IPS-20b (cell line): ENCODE measurements at regions not wholly inside any gene's neighbourhood (a gene's known extent, or its start where the extent isn't known, plus 50 kb on each side); places are given as distances from the start of the nearest gene placed in this dataset.

ENCODE experiments used
- H3K27ac ChIP-seq: one replicate; pipeline ENCODE4 v1.5.1; 2013; ENCODE audit warnings: low read length
- H3K27me3 ChIP-seq: 2 replicates; pipeline ENCODE4 v1.6.1; 2013; ENCODE audit warnings: mild to moderate bottlenecking, low read length, inconsistent platforms; ENCODE audit not compliant: insufficient read depth
- H3K36me3 ChIP-seq: 2 replicates; pipeline ENCODE4 v1.6.1; 2013; ENCODE audit warnings: low read depth, mild to moderate bottlenecking, inconsistent platforms, low read length, moderate library complexity; ENCODE audit not compliant: insufficient read depth
- H3K4me1 ChIP-seq: 2 replicates; pipeline ENCODE4 v1.6.1; 2013; ENCODE audit warnings: mild to moderate bottlenecking, control low read depth, inconsistent platforms, low read length, moderate library complexity; ENCODE audit not compliant: insufficient read depth
- H3K4me3 ChIP-seq: 2 replicates; pipeline ENCODE4 v1.5.1; 2013; ENCODE audit warnings: mild to moderate bottlenecking, low read length, inconsistent platforms
- H3K9ac ChIP-seq: 2 replicates; pipeline ENCODE4 v1.6.1; 2013; ENCODE audit warnings: low read depth, mild to moderate bottlenecking, inconsistent platforms, low read length, moderate library complexity
- H3K9me3 ChIP-seq: 2 replicates; pipeline ENCODE4 v1.6.1; 2013; ENCODE audit warnings: mild to moderate bottlenecking, low read depth, low read length, inconsistent platforms; ENCODE audit not compliant: insufficient read depth

DNA sequence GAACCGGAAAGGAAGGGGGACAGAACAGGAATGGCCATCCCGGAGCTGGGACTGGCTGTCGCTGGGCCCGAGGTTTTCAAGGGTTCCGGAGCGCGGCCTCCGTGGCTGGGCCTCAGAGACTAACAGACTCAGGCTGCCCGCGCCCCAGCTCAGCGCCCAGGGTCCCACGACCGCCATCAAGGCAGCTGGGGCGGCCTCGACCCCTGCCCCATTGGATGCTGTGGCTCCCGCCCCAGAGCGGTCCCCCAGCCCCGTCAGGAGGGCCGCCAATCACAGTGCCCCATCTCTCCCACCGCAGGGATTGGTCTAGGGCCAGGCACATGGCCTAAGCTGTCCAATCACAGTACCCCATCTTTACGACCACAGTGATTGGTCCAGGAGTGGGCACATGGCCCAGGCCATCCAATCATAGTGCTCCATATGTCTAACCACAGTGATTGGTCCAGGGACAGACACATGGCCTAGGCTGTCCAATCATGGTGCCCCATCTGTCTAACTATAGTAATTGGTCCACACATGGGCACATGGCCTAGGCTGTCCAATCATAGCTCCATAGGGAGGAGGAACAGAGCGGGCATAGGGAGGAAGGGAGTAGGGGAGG lies 105.3 kb upstream of the NKX1-1 start:
- Histone ChIP-seq H3K4me3 (no peak overlapping the region), H3K36me3 (no peaks in the 10 kb centered on the region), H3K9me3 (no peaks in the 10 kb centered on the region), H3K9ac (no peak overlapping the region), H3K4me1 (no peaks in the 10 kb centered on the region), H3K27ac (no peak overlapping the region), H3K27me3 (peaks cover 18% of the 10 kb centered on the region; the same call in 1 of the 2 replicates)

DNA sequence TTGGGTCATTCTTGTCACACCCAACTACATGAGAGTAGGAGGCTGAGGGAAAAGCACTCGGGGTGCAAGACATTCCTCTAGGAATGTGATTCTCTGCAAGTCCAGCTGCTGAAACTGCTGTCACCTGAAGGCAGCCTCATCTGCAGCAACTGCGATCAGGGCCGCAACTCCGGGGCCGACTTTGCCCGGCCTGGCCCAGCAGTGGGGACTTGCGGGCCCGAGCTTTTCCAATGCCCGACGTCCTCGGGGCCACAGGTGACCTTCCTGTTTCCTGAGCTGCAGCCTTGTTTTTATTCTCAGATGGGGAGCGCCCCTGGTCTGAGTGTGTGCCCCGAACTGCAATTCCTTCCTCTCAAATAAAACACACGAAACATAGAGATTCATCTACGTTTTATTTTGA lies 104.7 kb upstream of the NKX1-1 start:
- no peak overlapping the region for H3K4me3 ChIP-seq

DNA sequence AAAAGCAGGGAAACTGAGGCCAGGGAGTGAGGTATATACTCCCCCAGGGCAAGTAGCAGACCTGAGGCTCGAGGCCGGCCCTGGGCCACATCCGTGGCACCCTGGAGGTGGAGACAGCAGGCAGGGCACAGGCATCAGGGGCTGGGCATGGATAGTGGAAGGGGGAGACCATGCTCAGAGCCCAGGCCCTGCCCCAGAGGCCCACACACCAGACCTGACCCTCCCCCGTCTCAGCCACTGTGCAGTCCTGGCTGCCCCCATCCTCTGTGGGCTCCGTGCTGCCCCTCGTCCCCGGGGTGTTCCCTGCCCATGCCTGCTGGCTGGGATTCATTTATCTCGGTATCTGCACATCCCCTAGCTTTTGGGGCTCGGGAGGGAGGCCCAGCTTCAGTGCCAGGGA lies 103.1 kb upstream of the NKX1-1 start:
- Histone ChIP-seq H3K4me1 (no peaks in the 10 kb centered on the region), H3K9me3 (no peaks in the 10 kb centered on the region), H3K27ac (no peak overlapping the region), H3K27me3 (peaks cover 18% of the 10 kb centered on the region; the same call in 1 of the 2 replicates), H3K36me3 (no peaks in the 10 kb centered on the region), H3K4me3 (no peak overlapping the region), H3K9ac (no peak overlapping the region)

More for the DNA sequence above, 104.7 kb upstream of the NKX1-1 start:
- Histone ChIP-seq H3K4me1 (no peaks in the 10 kb centered on the region), H3K27me3 (peaks cover 18% of the 10 kb centered on the region; the same call in 1 of the 2 replicates), H3K9ac (no peak overlapping the region), H3K9me3 (no peaks in the 10 kb centered on the region), H3K27ac (no peak overlapping the region), H3K36me3 (no peaks in the 10 kb centered on the region)

DNA sequence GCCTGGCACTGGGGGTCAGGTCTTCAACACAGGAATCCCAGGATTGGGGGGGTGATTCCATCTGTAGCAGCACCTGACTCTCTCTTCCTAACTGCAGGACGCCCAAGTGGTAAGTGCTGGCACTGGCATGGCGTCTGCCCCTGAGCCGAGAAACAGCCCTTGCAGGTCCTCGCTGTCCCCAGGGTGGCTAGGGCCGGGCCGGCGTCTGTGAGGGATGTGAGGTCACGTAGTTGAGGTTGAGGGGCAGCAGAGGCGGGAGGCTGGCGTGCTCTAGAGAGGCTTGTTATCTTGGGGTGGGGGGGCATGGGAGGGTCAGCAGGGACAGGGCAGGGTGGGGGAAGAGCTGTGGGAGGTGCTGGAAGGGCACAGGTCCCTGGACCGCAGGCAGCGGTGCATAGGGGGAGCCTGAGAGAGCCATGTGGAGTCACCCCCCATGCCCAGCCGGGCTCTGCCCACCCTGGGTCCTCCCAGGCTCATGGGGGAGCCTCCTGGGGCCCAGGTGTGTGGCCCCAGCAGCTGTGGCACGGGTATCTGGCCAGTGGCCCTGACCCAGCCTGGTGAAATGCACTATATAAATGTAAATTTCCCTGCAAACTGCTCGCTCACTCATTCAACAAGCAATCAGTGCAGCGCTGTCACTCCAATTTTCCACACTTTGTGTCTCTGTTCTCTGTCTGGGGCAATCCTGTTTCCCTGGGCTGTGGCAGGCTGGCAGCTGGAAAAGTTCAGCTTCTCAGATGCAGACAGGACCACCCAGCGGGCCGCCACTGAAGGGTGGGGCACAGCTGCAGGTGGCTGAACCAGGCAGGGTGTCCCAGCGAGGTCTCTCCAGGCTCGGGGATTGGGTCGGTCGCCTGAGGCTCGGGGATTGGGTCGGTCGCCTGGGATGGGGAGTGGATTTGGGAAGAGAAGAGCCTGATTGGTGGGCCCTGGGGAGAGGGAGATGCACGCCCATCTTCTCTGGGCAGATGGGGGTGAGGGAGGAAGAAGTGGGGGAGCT lies 102.2 kb upstream of the NKX1-1 start:
- Histone ChIP-seq H3K36me3 (no peaks in the 10 kb centered on the region), H3K27me3 (peaks cover 11% of the 10 kb centered on the region; the same call in 1 of the 2 replicates), H3K4me1 (no peaks in the 10 kb centered on the region), H3K9ac (no peak overlapping the region), H3K9me3 (no peaks in the 10 kb centered on the region), H3K27ac (no peak overlapping the region), H3K4me3 (no peak overlapping the region)

DNA sequence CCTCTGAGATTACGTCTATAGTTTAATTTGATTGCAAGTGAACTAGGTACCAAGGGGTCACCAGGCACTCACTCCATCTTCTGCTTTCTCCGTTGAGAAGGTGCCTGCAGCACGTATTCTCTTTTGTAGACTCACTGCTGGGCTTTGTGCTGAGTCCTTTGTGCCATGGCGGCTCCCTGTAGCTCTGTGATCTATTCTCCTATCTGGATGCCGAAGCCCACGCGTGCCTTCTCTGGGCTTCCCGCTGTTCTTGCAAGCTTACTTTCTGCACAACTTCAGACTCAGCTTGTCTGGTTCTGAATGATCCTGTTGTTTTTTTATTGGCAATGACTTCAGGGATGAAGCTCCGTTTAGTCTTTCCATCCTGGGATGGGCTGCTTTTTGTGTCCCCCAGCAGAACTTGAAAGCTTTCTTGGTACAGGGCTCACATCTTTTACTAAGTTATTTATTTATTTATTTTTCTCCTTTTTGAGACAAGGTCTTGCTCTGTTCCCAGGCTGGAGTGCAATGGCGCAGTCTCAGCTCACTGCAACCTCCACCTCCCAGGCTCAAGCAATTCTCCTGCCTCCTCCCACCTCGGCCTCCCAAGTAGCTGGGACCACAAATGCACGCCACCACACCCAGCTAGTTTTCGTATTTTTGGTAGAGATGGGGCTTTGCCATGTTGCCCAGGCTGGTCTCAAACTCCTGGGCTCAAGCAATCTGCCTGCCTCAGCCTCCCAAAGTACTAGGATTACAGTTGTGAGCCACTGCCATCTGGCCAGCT lies 100.9 kb upstream of the NKX1-1 start:
- Histone ChIP-seq H3K27ac (no peak overlapping the region), H3K9ac (no peak overlapping the region), H3K4me3 (no peak overlapping the region)

DNA sequence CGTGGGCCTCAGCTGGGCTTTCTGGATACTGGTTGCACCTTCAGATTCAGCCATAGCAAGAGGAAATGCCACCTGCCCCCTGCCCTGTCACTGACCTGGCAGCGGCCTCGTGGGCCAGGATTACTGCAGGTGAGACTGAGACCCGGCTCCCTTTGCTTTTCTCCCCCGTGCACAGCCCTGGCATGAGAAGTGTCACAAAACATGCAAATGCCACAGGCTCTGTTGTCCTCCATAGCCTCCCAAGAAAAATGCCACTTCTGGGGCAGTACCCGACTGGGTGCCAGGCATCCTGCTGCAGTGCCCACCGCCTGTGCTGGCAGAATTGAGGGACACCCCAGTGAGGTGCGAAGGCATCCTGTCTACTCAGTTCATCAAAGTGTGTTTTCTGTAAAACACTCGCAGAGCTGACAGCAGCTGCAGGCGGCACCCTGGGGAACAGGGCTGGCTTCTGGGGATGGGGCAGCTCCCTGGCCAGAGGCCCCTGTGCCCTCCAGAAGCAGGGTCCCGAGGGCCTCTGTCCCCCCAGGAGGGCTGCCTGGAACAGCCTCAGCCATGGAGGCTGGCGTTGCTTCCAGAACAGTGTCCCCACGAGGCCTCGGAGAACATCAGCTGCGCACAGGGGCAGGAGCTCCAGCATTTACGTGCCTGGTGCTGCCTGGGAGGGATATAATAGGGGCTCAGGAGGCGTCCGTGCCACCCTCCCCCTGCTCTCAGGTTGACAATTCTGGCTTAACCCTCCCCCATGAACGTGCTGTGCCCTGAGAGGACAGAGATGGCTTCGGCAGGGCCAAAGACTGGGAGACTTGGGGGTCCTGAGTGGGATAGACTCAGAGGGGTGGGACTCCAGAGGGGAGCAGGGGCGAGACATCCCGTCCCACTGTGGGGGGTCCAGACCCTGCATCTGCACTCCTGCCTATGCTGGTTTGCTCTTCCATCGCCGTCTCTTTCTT lies 99.5 kb upstream of the NKX1-1 start:
- no peak overlapping the region for H3K27ac ChIP-seq
- no peaks in the 10 kb centered on the region for H3K36me3 ChIP-seq
- peaks cover 8% of the 10 kb centered on the region; the same call in 1 of the 2 replicates for H3K27me3 ChIP-seq
- no peak overlapping the region for H3K9ac ChIP-seq
- no peaks in the 10 kb centered on the region for H3K9me3 ChIP-seq
- H3K4me3 ChIP-seq = no peak overlapping the region
- no peaks in the 10 kb centered on the region for H3K4me1 ChIP-seq

More for the DNA sequence above, 100.9 kb upstream of the NKX1-1 start:
- Histone ChIP-seq H3K4me1 (no peaks in the 10 kb centered on the region), H3K36me3 (no peaks in the 10 kb centered on the region), H3K27me3 (peaks cover 9% of the 10 kb centered on the region; the same call in 1 of the 2 replicates), H3K9me3 (no peaks in the 10 kb centered on the region)

DNA sequence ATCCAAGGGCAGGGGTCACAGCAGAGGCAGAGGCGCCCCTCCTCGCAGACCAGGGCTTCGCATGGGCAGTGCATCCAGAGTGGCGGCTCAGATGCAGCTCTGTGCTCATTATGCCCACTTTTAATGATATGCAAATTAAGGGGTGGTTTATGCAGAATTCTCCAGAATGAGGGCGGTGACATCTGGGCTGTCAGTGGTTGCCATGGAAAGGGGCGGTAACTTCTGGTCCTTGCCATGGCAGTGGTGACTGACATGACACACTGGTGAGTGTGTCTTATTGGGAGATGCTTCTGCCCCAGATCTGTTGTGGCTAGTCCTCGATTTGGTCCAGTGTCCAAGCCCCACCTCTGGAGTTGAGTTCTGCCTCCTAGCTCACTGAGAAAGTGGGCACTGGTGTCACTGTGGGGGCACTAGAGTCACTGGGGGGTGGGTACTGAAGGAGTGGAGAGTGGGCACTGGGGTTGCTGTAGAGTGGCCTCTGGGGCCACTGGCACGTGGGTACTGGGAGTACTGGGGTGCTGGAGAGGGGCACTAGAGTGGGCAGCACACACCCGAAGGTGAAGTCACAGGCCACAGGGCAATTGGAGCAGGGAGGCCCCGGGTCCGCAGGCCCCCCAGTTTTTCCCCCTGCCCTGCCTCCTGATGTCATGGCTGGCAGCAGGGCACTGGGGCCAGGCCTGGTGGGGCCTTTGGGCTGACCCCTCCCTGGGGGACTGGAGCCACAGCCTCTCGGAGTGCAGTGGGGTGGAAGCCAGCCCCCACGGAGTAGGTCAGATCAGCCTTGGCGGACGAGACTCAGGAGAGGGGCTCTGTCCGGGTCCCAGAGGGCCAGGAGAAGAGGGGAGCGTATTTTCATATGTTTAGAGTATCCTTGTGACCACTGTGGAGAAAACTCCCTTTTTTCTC lies 98.6 kb upstream of the NKX1-1 start:
- Histone ChIP-seq H3K4me1 (no peaks in the 10 kb centered on the region), H3K36me3 (no peaks in the 10 kb centered on the region), H3K27me3 (0 out of 2 replicates have a peak, but pooled peaks cover under 1% of the 10 kb centered on the region), H3K4me3 (no peak overlapping the region), H3K27ac (no peak overlapping the region), H3K9ac (no peak overlapping the region), H3K9me3 (no peaks in the 10 kb centered on the region)

DNA sequence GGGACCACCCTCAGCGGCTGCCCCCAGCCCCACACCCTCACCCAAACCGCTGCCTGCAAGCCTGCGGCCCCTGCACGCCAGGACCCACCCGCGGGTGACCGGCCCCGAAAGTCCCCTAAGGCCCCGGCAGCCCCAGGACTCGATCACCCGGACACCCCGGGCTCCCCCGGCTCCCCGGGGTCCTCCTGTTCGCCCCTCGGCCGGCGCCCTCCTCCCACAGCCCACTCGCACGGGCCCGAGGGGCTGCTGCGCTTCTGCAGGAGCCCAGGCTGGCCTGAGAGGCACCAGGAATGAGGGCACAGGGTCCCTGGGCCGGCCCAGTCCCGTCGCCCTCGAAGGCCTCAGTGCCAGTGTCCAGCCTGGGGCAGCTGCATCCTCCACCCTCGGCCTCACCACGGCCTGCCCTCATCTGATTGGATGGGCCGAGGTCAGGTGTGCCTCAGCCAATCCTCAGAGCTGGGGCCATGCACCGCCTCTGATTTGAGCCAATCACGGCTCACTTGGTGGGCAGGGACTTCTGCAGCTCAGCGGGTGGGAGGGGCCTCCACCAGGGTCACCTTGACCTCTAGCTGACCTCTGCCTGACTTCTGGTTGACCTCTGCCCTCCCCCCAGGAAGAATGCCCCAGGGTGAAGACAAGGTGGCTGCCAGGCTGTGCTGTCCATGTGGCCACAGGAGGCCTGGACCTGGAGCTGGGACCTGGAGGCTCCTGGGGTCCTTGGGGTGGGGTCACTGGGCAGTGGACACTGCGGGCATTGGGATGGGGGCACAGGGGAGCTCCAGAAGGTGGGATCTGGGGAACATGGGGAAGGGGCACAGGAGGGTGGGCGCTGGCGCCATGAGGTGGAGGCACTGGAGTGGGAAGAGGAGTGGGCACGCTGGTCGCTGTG lies 97.6 kb upstream of the NKX1-1 start:
- H3K27ac ChIP-seq = no peak overlapping the region
- no peaks in the 10 kb centered on the region for H3K9me3 ChIP-seq
- no peaks in the 10 kb centered on the region for H3K36me3 ChIP-seq
- H3K4me3 ChIP-seq = no peak overlapping the region
- H3K27me3 ChIP-seq = 0 out of 2 replicates have a peak, but pooled peaks cover 2% of the 10 kb centered on the region
- H3K9ac ChIP-seq = no peak overlapping the region
- no peaks in the 10 kb centered on the region for H3K4me1 ChIP-seq

DNA sequence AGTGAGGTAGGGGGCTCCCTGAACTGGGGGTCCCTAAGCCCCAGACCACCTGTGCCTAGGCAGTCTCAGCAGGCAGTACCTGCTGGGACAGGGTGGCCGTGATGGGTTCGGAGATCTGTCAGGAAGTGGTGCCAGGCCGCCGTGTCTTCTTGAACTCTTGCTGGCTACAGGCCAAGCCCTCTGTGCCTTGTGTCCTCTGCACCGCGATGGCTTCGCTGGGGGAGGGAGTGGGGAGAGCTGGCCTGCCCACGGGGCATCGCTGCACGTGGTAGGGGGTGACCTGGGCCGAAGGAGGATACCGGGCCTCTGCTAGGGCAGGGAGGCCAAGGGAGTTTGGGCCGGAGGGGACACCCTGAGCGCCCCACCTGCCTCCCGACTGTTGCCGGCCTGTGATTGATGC lies 96.7 kb upstream of the NKX1-1 start:
- Histone ChIP-seq H3K27me3 (0 out of 2 replicates have a peak, but pooled peaks cover 4% of the 10 kb centered on the region), H3K36me3 (no peaks in the 10 kb centered on the region), H3K9me3 (no peaks in the 10 kb centered on the region), H3K9ac (no peak overlapping the region), H3K4me1 (no peaks in the 10 kb centered on the region), H3K27ac (no peak overlapping the region), H3K4me3 (no peak overlapping the region)
